ENCODE measurements at regions not wholly inside any gene's neighbourhood (a gene's known extent, or its start where the extent isn't known, plus 50 kb on each side); places are given as distances from the start of the nearest gene placed in this dataset.

DNA sequence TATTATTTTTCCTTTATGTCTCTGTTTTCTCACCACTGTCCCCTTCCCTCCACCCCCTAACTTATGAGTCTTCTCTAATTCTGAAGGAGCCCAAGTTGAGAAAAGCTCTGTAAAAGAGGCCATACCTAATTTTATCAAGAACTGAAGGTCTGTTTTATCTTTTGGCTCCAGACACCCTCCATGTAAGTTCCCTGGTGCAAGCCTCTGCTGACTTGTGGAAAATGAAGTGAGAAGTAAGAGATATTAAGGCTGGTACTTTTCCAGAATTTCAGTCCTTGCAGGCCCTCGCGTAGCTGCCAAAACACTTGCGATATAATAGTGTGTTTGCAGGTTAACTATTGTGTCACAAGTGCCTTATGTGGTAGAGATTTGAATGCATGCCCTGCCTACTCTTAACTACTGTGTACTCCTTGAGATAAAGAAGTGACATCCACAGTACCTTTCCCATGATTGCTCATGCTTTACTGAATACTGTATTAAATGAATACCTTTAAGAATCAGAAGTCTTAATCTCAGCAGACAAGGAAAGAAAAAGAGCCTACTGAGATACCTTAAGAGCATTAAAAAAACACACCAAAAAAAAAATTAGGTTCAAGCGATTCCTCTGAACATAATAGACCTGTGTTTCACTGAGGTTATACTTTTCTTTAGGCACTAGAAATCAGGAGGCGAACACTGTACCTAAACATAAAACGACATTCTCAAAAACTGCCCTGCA is 143.6 kb upstream of the ZNF184 start:
- TF ChIP-seq, protein P1, sequence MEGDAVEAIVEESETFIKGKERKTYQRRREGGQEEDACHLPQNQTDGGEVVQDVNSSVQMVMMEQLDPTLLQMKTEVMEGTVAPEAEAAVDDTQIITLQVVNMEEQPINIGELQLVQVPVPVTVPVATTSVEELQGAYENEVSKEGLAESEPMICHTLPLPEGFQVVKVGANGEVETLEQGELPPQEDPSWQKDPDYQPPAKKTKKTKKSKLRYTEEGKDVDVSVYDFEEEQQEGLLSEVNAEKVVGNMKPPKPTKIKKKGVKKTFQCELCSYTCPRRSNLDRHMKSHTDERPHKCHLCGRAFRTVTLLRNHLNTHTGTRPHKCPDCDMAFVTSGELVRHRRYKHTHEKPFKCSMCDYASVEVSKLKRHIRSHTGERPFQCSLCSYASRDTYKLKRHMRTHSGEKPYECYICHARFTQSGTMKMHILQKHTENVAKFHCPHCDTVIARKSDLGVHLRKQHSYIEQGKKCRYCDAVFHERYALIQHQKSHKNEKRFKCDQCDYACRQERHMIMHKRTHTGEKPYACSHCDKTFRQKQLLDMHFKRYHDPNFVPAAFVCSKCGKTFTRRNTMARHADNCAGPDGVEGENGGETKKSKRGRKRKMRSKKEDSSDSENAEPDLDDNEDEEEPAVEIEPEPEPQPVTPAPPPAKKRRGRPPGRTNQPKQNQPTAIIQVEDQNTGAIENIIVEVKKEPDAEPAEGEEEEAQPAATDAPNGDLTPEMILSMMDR (conservative IDR thresholded peaks at IDR 0.05; ENCODE audit: low read depth, low read length), result no peak
- TF ChIP-seq POLR2A (IDR thresholded peaks at IDR 0.05; ENCODE audit: low read depth, low read length), result no peak
- TF ChIP-seq RAD21 (IDR thresholded peaks at IDR 0.05; ENCODE audit: low read length), result no peak
- no peak for TF ChIP-seq FOS (IDR thresholded peaks at IDR 0.05; ENCODE audit: low read depth, low read length)
- TF ChIP-seq, protein P2, sequence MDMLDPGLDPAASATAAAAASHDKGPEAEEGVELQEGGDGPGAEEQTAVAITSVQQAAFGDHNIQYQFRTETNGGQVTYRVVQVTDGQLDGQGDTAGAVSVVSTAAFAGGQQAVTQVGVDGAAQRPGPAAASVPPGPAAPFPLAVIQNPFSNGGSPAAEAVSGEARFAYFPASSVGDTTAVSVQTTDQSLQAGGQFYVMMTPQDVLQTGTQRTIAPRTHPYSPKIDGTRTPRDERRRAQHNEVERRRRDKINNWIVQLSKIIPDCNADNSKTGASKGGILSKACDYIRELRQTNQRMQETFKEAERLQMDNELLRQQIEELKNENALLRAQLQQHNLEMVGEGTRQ (IDR thresholded peaks at IDR 0.05; ENCODE audit: low read depth, low read length), result no peak
- no peak for TF ChIP-seq BHLHE40 (IDR thresholded peaks at IDR 0.05; ENCODE audit: low read depth, low read length)
- no peak for TF ChIP-seq MXI1 (IDR thresholded peaks at IDR 0.05; ENCODE audit: borderline replicate concordance, low read depth, low read length)
- TF ChIP-seq SMC3 (IDR thresholded peaks at IDR 0.05; ENCODE audit: low read depth, low read length), result no peak

All from IMR-90 (cell line).